C1 segment of cervical spinal cord (tissue), 14 donors: ENCODE measurements at regions not wholly inside any gene's neighbourhood (a gene's known extent, or its start where the extent isn't known, plus 50 kb on each side); places are given as distances from the start of the nearest gene placed in this dataset.
"Not testable (repeated sequence)": the region's sequence is repeated elsewhere in the genome, so short reads cannot be mapped to it uniquely, and the experiment has no call there.

Experiments
- DNase-seq, 14 donors: peaks; one replicate each; lab custom pipeline; 2025; lab: John Stamatoyannopoulos, UW

GRCh38 chr22:16660570-16660969 lies 68.0 kb upstream of the CCT8L2 start:
- DNase-seq: not testable (repeated sequence)

- not testable (repeated sequence) for DNase-seq
Observed at GRCh38 chr22:16659273-16659834, 66.7 kb upstream of the CCT8L2 start.

- no peak for DNase-seq
Observed at GRCh38 chr22:16658068-16658467, 65.5 kb upstream of the CCT8L2 start.

- no peak for DNase-seq
Observed at GRCh38 chr22:16654882-16655281, 62.3 kb upstream of the CCT8L2 start.

GRCh38 chr22:16654336-16654735 lies 61.7 kb upstream of the CCT8L2 start:
- not testable (repeated sequence) for DNase-seq

GRCh38 chr22:16653222-16653621 lies 60.6 kb upstream of the CCT8L2 start:
- not testable (repeated sequence) for DNase-seq

GRCh38 chr22:16651217-16651616 lies 58.6 kb upstream of the CCT8L2 start:
- DNase-seq: no peak
